ENCODE measurements at regions not wholly inside any gene's neighbourhood (a gene's known extent, or its start where the extent isn't known, plus 50 kb on each side); places are given as distances from the start of the nearest gene placed in this dataset.

GRCh38 chr5:5683174-5683573 lies 260.7 kb downstream of the ICE1 start:
- TF ChIP-seq CTCF (IDR thresholded peaks at IDR 0.05) (no peak), POLR2A (IDR thresholded peaks at IDR 0.05) (no peak)
